Loucy (cell line): ENCODE measurements at regions not wholly inside any gene's neighbourhood (a gene's known extent, or its start where the extent isn't known, plus 50 kb on each side); places are given as distances from the start of the nearest gene placed in this dataset.

Source experiments
- H2AFZ ChIP-seq: fragments of 200-600 bp; sonication (generic); 2 replicates; pipeline ENCODE4 v1.6.0; 2016; ENCODE audit warnings: antibody characterized with exemption, mild to moderate bottlenecking, low read length, moderate library complexity
- H3F3A ChIP-seq: fragments of 200-600 bp; 2 replicates; pipeline ENCODE4 v1.6.0; 2016; ENCODE audit warnings: antibody characterized with exemption, low read depth, mild to moderate bottlenecking
- H3K27me3 ChIP-seq: fragments of 200-600 bp; sonication (generic); 2 replicates; pipeline ENCODE4 v1.6.1; 2014; ENCODE audit warnings: low read length, mild to moderate bottlenecking; ENCODE audit not compliant: insufficient read depth, poor library complexity, severe bottlenecking
- H3K36me3 ChIP-seq: fragments of 200-600 bp; sonication (generic); 2 replicates; pipeline ENCODE4 v1.6.1; 2016; ENCODE audit warnings: low read length; ENCODE audit not compliant: insufficient read depth
- H3K4me1 ChIP-seq: fragments of 200-600 bp; sonication (generic); 2 replicates; pipeline ENCODE4 v1.5.1; 2014; ENCODE audit warnings: low read length, mild to moderate bottlenecking; ENCODE audit not compliant: insufficient read depth, poor library complexity, severe bottlenecking
- H3K4me2 ChIP-seq: fragments of 200-600 bp; sonication (generic); 2 replicates; pipeline ENCODE4 v1.6.0; 2014; ENCODE audit warnings: antibody characterized with exemption, low read length, low read depth, mild to moderate bottlenecking; ENCODE audit not compliant: poor library complexity, severe bottlenecking
- H3K4me3 ChIP-seq: fragments of 200-600 bp; sonication (generic); 2 replicates; pipeline ENCODE4 v1.5.1; 2014; ENCODE audit warnings: low read length, mild to moderate bottlenecking, mixed read lengths; ENCODE audit not compliant: poor library complexity, severe bottlenecking
- H3K79me2 ChIP-seq: fragments of 200-600 bp; sonication (generic); 2 replicates; pipeline ENCODE4 v1.6.1; 2014; ENCODE audit warnings: low read length; ENCODE audit not compliant: insufficient read depth
- H3K9ac ChIP-seq: fragments of 200-600 bp; sonication (generic); 2 replicates; pipeline ENCODE4 v1.6.0; 2014; ENCODE audit warnings: mild to moderate bottlenecking, low read depth, low read length, moderate library complexity; ENCODE audit not compliant: poor library complexity, severe bottlenecking
- H3K9me2 ChIP-seq: fragments of 200-600 bp; sonication (generic); replicated peaks from 2 replicates; pipeline ENCODE4 v1.6.1; 2016; ENCODE audit warnings: low read depth, low read length, mixed read lengths
- H3K9me3 ChIP-seq: fragments of 200-600 bp; sonication (generic); 2 replicates; pipeline ENCODE4 v1.6.1; 2014; ENCODE audit warnings: mild to moderate bottlenecking, antibody characterized with exemption, low read length, low read depth; ENCODE audit not compliant: insufficient read depth
- H4K20me1 ChIP-seq: fragments of 200-600 bp; sonication (generic); 2 replicates; pipeline ENCODE4 v1.6.0; 2014; ENCODE audit warnings: antibody characterized with exemption, low read length, mild to moderate bottlenecking; ENCODE audit not compliant: insufficient read depth, poor library complexity, severe bottlenecking
- EZH2phosphoT487 ChIP-seq: fragments of 200-600 bp; IDR thresholded peaks from 2 replicates; pipeline ENCODE4 v1.6.1; 2018; ENCODE audit warnings: antibody characterized with exemption, mild to moderate bottlenecking, moderate library complexity, borderline replicate concordance
- TF ChIP-seq, protein P1 (sequence below): fragments of 200-600 bp; sonication (generic); conservative IDR thresholded peaks from 2 replicates; pipeline ENCODE4 v1.5.1; 2014; ENCODE audit warnings: mild to moderate bottlenecking, antibody characterized with exemption, low read length

- H3K4me3 ChIP-seq, result no peak overlapping the region
- H3K9ac ChIP-seq, result no peak overlapping the region
- H4K20me1 ChIP-seq, result no peaks in the 10 kb centered on the region
- H3K36me3 ChIP-seq, result no peaks in the 10 kb centered on the region
- no peaks in the 10 kb centered on the region for H3K79me2 ChIP-seq
- no peaks in the 10 kb centered on the region for H3F3A ChIP-seq
- peaks cover 7% of the 10 kb centered on the region for H3K4me1 ChIP-seq
- TF ChIP-seq EZH2phosphoT487, result no peak
- TF ChIP-seq, protein P1, sequence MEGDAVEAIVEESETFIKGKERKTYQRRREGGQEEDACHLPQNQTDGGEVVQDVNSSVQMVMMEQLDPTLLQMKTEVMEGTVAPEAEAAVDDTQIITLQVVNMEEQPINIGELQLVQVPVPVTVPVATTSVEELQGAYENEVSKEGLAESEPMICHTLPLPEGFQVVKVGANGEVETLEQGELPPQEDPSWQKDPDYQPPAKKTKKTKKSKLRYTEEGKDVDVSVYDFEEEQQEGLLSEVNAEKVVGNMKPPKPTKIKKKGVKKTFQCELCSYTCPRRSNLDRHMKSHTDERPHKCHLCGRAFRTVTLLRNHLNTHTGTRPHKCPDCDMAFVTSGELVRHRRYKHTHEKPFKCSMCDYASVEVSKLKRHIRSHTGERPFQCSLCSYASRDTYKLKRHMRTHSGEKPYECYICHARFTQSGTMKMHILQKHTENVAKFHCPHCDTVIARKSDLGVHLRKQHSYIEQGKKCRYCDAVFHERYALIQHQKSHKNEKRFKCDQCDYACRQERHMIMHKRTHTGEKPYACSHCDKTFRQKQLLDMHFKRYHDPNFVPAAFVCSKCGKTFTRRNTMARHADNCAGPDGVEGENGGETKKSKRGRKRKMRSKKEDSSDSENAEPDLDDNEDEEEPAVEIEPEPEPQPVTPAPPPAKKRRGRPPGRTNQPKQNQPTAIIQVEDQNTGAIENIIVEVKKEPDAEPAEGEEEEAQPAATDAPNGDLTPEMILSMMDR, result no peak
- H3K9me3 ChIP-seq, result no peaks in the 10 kb centered on the region
- H3K4me2 ChIP-seq, result no peak overlapping the region
- H3K9me2 ChIP-seq, result no peaks in the 10 kb centered on the region
- H3K27me3 ChIP-seq, result no peaks in the 10 kb centered on the region
- H2AFZ ChIP-seq, result no peak overlapping the region
These were observed 644.1 kb downstream of the LMO4 start for GRCh38 chr1:87972811-87973210.

DNA sequence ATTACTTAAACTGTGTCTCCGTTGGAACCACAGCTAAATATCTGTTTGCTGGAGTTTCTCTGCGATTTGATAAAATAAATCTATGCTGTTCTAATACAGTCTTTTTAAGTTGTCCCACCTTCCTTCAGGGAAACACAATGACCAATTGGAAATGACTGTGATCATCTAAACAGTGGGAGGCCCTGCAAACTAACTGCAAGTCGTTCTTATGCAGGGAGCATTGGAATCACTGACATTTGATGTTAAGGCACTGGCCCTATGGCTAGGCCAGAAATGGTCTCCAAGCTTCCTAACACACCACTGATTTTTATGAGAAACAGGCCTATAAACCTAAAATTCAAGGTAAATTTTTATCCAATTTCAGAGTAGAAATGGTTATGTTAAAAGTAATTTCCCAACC, 645.2 kb downstream of the LMO4 start:
- no peaks in the 10 kb centered on the region for H3K9me2 ChIP-seq
- H3K4me3 ChIP-seq, result no peak overlapping the region
- no peaks in the 10 kb centered on the region for H3K36me3 ChIP-seq
- H2AFZ ChIP-seq, result no peak overlapping the region
- TF ChIP-seq EZH2phosphoT487, result no peak
- TF ChIP-seq, protein P1, result no peak
- no peak overlapping the region for H3K4me2 ChIP-seq
- H3F3A ChIP-seq, result no peaks in the 10 kb centered on the region
- no peaks in the 10 kb centered on the region for H3K27me3 ChIP-seq
- no peak overlapping the region for H3K9ac ChIP-seq
- H4K20me1 ChIP-seq, result no peaks in the 10 kb centered on the region
- no peaks in the 10 kb centered on the region for H3K79me2 ChIP-seq
- no peaks in the 10 kb centered on the region for H3K9me3 ChIP-seq
- H3K4me1 ChIP-seq, result peaks cover 9% of the 10 kb centered on the region

DNA sequence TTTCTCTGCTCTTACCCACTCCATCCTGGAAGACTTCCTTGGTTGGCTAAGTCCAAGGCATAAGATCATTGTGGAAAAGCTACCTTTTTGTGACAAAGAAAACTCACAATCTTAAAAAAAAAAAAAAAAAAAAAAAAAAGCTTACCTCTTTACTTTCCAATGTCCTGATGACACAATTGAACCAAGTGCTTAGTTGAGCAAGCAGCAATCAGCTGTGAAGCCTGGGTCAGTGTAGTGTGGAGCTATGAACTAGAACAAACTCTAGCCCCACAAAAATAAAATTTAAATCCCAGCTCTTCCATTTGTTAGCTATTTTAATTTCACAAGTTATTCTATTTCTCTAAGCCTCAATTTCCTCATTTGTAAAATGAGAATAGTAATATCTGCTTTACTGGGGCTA, 647.6 kb downstream of the LMO4 start:
- no peaks in the 10 kb centered on the region for H3K9me2 ChIP-seq
- H3K4me1 ChIP-seq, result peaks cover 9% of the 10 kb centered on the region
- no peak overlapping the region for H3K4me3 ChIP-seq
- H4K20me1 ChIP-seq, result no peaks in the 10 kb centered on the region
- no peak overlapping the region for H2AFZ ChIP-seq
- H3K79me2 ChIP-seq, result no peaks in the 10 kb centered on the region
- TF ChIP-seq EZH2phosphoT487, result no peak
- TF ChIP-seq, protein P1, result no peak
- no peak overlapping the region for H3K9ac ChIP-seq
- no peaks in the 10 kb centered on the region for H3F3A ChIP-seq
- no peaks in the 10 kb centered on the region for H3K9me3 ChIP-seq
- no peaks in the 10 kb centered on the region for H3K36me3 ChIP-seq
- H3K4me2 ChIP-seq, result no peak overlapping the region
- no peaks in the 10 kb centered on the region for H3K27me3 ChIP-seq
